ENCODE measurements at regions not wholly inside any gene's neighbourhood (a gene's known extent, or its start where the extent isn't known, plus 50 kb on each side); places are given as distances from the start of the nearest gene placed in this dataset.

GRCh38 chr4:93960916-93961315, 132.4 kb downstream of the ATOH1 start (continued):
- TF ChIP-seq ASH2L (IDR thresholded peaks at IDR 0.05; ENCODE audit: insufficient read length, low read depth, low read length) (no peak), ZNF496 (CRISPR knock-in tag; IDR thresholded peaks at IDR 0.05; ENCODE audit: insufficient replicate concordance) (no peak), SRSF1 (optimal IDR thresholded peaks at IDR 0.05; ENCODE audit: low read depth, low read length) (no peak), THYN1 (CRISPR knock-in tag; IDR thresholded peaks at IDR 0.05; ENCODE audit: borderline replicate concordance, low read depth) (no peak), REST (IDR thresholded peaks at IDR 0.05; ENCODE audit: borderline replicate concordance in 1 of 2, low read depth in 1 of 2, low read length in 2 of 2) (no peak)
- TF ChIP-seq, protein P1, sequence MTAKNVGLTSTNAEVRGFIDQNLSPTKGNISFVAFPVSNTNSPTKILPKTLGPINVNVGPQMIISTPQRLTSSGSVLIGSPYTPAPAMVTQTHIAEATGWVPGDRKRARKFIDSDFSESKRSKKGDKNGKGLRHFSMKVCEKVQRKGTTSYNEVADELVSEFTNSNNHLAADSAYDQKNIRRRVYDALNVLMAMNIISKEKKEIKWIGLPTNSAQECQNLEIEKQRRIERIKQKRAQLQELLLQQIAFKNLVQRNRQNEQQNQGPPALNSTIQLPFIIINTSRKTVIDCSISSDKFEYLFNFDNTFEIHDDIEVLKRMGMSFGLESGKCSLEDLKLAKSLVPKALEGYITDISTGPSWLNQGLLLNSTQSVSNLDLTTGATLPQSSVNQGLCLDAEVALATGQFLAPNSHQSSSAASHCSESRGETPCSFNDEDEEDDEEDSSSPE (CRISPR knock-in tag; IDR thresholded peaks at IDR 0.05): no peak
- TF ChIP-seq, protein P2, sequence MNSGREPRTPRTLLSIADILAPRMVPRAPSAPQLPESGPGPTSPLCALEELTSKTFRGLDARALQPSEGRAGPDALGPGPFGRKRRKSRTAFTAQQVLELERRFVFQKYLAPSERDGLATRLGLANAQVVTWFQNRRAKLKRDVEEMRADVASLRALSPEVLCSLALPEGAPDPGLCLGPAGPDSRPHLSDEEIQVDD (CRISPR knock-in tag; IDR thresholded peaks at IDR 0.05; ENCODE audit: borderline replicate concordance): no peak

DNA sequence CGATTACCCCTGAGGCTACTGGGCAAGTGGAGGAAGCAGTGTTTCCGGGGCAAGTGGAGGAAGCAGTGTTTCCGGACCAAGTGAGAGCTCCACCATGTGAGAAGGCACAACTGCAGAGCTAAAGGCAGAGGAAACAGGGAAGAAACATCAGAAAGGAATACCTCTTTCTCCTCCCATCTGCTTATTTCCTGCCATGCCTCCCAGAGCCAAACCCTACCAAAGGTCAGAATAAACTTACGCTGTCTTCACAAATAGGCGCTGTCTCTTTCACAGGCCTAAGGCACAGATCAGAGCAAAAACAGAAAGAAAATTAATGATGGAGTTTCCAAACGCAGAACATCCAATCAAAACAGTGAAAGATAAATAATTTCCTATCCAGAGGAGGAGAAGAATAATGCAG, 153.0 kb downstream of the ATOH1 start:
- no peaks in the 10 kb centered on the region for H3K36me3 ChIP-seq (replicated peaks in 1 of 2; ENCODE audit: control insufficient read depth in 1 of 2, insufficient read depth in 2 of 2, low read length in 2 of 2)
- ATAC-seq: no peak
- in situ Hi-C loops (cut with HindIII; ENCODE audit: extremely low pct_ligation_motif_present, low pct_unique_long_range_greater_than_20kb): no loop called here
- H2AFZ ChIP-seq (ENCODE audit: low read length): no peak overlapping the region
- no peak overlapping the region for H3K27ac ChIP-seq (ENCODE audit: extremely low read length, insufficient read depth, low read length)
- no peaks in the 10 kb centered on the region for H3K79me2 ChIP-seq (ENCODE audit: insufficient read depth, low read length)
- H4K20me1 ChIP-seq (ENCODE audit: insufficient read depth, low read length): no peaks in the 10 kb centered on the region
- no peak overlapping the region for H3K9ac ChIP-seq (ENCODE audit: insufficient read depth, low read depth, low read length)
- WGBS (ENCODE audit: low lambda C conversion rate): 23% methylated on average over 6 of the region's 6 CpGs
- no peaks in the 10 kb centered on the region for H3K4me1 ChIP-seq (ENCODE audit: insufficient read depth, low read length)
- BruUV-seq (replicated peaks): no TSS peak
- ChIA-PET CTCF (ENCODE audit: low intra/inter-chr PET ratio, low total read pairs) (no interaction called here), POLR2A (no interaction called here)
- DNase-seq (ENCODE audit: low spot score): no peak
- no peak overlapping the region for H3K4me3 ChIP-seq (replicated peaks in 1 of 3; ENCODE audit: insufficient read depth in 1 of 3, low read depth in 2 of 3, low read length in 3 of 3)
- no peak for FAIRE-seq
- intact Hi-C loops (cut with micrococcal nuclease; ENCODE audit: unreplicated experiment): no loop called here
- no peak overlapping the region for H3K4me2 ChIP-seq (ENCODE audit: low read depth, low read length)
- TF ChIP-seq ZNF260 (CRISPR knock-in tag; IDR thresholded peaks at IDR 0.05; ENCODE audit: borderline replicate concordance, low read depth) (no peak), SMARCE1 (IDR thresholded peaks at IDR 0.05; ENCODE audit: borderline replicate concordance) (no peak), ZSCAN25 (CRISPR knock-in tag; IDR thresholded peaks at IDR 0.05) (no peak), PAWR (CRISPR knock-in tag; IDR thresholded peaks at IDR 0.05; ENCODE audit: borderline replicate concordance) (no peak), ZNF678 (CRISPR knock-in tag; IDR thresholded peaks at IDR 0.05) (no peak), IKZF1 (IDR thresholded peaks at IDR 0.05) (no peak), MBNL3 (CRISPR knock-in tag; conservative IDR thresholded peaks at IDR 0.05) (no peak), ZFP82 (CRISPR knock-in tag; IDR thresholded peaks at IDR 0.05; ENCODE audit: borderline replicate concordance) (no peak), RFX3 (CRISPR knock-in tag; IDR thresholded peaks at IDR 0.05) (no peak), ZNF143 (CRISPR knock-in tag; IDR thresholded peaks at IDR 0.05) (no peak)
- TF ChIP-seq, protein P3, sequence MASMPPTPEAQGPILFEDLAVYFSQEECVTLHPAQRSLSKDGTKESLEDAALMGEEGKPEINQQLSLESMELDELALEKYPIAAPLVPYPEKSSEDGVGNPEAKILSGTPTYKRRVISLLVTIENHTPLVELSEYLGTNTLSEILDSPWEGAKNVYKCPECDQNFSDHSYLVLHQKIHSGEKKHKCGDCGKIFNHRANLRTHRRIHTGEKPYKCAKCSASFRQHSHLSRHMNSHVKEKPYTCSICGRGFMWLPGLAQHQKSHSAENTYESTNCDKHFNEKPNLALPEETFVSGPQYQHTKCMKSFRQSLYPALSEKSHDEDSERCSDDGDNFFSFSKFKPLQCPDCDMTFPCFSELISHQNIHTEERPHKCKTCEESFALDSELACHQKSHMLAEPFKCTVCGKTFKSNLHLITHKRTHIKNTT (CRISPR knock-in tag; IDR thresholded peaks at IDR 0.05): no peak
- H3K9me3 ChIP-seq (ENCODE audit: low read length): no peaks in the 10 kb centered on the region
- no peaks in the 10 kb centered on the region for H3K27me3 ChIP-seq (ENCODE audit: control insufficient read depth in 1 of 2, insufficient read depth in 2 of 2, low read length in 2 of 2)

Data from HepG2 (cell line).